Omental fat pad (tissue), 3 donors: ENCODE measurements at regions not wholly inside any gene's neighbourhood (a gene's known extent, or its start where the extent isn't known, plus 50 kb on each side); places are given as distances from the start of the nearest gene placed in this dataset.

ENCODE experiments used
- ATAC-seq: fragments of 150-250 bp; one replicate; pipeline ENCODE4 v1.9.1; 2016; ENCODE audit warnings: mild to moderate bottlenecking, moderate library complexity; ENCODE audit not compliant: low FRiP score
- DNase-seq: peaks from one replicate; pipeline ENCODE4 v3.0.0-alpha.2; 2019; ENCODE audit warnings: low spot score
- TF ChIP-seq, protein P1 (sequence below), 3 donors: fragments of 450-650 bp; IDR thresholded peaks; one replicate each; pipeline ENCODE4 v1.5.1; 2016 to 2017; ENCODE audit warnings: antibody characterized with exemption in 3 of 3, mild to moderate bottlenecking in 3 of 3, moderate library complexity in 2 of 3

DNA sequence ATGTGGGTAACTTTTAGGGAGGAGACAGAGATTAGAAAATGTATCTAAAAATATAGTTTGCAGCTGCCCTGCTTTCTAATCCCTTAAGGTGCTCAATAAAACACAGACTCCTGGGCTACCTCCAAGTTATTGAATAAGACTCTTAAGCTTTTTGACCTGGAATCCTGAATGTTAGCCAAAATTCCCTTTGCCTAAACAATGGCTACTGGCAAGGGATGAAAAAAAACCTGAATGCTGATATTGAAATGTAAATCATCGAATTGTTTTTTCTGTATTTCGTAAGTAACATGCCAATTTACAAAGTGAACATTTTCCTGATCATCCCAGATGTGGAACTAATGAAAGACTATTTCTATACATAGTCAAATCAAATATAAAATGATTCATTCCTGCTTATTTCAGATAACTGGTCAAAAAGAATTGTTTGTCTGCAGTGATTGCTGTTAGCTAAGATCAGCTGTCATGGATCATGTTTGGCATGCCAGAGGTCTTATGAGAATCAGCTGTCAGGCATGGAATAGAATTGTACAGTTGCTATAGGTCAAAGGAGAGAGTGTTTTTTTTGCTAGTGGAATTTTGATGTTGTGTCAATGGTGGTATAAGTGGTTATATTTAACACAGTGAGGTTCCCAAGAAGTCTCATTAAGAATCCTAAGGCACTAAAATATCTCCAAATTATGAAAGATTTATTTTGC is 363.6 kb upstream of the CWC22 start:
- no peak for ATAC-seq
- TF ChIP-seq, protein P1, sequence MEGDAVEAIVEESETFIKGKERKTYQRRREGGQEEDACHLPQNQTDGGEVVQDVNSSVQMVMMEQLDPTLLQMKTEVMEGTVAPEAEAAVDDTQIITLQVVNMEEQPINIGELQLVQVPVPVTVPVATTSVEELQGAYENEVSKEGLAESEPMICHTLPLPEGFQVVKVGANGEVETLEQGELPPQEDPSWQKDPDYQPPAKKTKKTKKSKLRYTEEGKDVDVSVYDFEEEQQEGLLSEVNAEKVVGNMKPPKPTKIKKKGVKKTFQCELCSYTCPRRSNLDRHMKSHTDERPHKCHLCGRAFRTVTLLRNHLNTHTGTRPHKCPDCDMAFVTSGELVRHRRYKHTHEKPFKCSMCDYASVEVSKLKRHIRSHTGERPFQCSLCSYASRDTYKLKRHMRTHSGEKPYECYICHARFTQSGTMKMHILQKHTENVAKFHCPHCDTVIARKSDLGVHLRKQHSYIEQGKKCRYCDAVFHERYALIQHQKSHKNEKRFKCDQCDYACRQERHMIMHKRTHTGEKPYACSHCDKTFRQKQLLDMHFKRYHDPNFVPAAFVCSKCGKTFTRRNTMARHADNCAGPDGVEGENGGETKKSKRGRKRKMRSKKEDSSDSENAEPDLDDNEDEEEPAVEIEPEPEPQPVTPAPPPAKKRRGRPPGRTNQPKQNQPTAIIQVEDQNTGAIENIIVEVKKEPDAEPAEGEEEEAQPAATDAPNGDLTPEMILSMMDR (IDR thresholded peaks at IDR 0.05) = no peak
- DNase-seq = no peak

DNA sequence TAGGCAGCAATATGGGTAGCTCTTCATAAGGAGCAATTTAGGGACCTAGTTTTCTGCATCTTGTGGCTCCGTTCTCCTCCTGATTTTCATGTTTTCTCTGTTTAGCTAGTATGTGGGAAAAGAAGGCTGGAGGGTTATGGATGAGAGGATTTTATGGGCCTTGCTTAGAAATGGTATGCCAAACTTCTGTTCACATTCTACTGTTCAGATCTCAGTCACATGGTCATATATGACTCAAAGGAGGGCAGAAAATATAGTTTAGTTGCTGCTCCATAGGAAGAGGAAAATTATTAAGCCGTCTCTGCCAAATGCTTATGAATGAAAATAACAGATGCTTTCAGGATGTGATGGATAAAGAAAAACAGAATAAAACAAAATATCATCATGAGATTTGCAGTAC is 361.8 kb upstream of the CWC22 start:
- ATAC-seq (no peak), DNase-seq (no peak)
- TF ChIP-seq, protein P1 (IDR thresholded peaks at IDR 0.05) = no peak

DNA sequence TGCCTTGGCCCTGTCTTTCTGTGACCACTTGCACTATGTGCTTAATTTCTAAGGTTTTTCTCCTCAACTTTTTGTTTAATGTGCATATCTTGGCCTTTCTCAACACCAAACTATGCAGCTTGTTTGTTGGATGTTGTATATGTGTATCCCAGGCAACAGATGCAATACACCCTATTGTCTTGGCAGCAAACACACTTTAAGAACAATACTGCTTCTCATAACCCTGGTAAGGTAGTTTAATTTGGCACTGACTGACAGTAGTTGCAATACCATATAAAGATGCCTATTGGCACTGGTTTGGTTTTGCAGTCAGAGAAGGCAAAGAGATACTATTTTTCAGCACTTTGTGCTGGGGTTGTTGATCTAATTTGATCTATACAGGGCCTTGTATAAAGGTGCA is 360.7 kb upstream of the CWC22 start:
- TF ChIP-seq, protein P1 (IDR thresholded peaks at IDR 0.05) = no peak
- ATAC-seq (no peak), DNase-seq (no peak)

DNA sequence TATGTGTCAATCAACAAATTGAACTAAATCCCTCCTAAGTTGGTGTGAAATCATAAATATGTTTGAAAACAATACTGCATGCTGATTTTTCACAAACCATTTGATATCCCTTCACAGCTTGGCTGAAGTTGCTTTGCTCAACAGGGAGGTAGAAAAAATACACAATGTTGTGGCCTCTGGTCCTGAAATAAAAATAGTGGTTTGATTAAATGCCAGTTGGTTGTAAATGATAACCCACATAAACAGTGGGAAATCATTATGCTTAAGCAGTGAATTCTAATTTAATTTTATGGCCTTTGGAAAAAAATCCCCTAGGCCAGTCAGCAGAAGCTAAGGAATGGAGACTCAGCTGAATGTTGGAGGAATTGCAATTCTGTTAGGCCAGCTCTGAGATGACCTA is 359.4 kb upstream of the CWC22 start:
- ATAC-seq (no peak), DNase-seq (no peak)
- TF ChIP-seq, protein P1 (IDR thresholded peaks at IDR 0.05) = no peak

DNA sequence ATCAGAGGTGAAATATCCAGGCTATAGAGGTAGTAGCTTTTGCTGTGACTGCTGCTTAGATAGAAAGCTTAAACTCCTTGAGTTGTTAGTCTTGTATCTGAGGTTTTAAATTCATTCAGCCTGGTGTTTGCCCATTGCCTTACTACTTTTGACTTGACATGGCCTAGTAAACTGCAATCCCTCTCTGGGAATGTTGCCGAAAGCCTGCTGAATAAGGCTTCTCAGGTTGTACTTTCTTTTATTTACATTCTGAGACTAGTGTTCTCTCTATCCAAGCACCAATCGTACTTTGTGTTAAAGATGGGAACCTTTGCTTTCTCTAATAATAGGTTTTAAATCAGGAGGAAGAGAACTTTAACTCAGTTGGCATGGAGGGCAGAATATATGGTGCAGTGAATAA is 357.6 kb upstream of the CWC22 start:
- ATAC-seq = no peak
- TF ChIP-seq, protein P1 (IDR thresholded peaks at IDR 0.05) = no peak
- no peak for DNase-seq

DNA sequence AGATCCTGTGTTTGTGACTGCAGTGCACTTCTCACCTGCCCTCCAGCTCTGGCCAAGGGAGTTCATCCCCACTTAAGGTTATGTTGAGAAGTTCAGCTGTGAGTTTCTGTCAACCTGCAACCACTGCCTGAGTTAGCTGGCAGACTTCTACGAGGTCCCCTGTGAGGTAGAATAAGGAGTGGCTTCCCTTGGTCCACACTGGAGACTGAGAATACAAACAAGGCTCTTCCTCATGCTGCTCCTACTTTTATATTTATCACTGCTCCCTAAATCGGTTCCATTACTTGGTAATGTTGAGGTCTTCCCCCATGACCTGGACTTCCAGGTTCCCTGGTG is 353.2 kb upstream of the CWC22 start:
- DNase-seq (no peak), ATAC-seq (no peak)
- TF ChIP-seq, protein P1 (IDR thresholded peaks at IDR 0.05) = no peak

DNA sequence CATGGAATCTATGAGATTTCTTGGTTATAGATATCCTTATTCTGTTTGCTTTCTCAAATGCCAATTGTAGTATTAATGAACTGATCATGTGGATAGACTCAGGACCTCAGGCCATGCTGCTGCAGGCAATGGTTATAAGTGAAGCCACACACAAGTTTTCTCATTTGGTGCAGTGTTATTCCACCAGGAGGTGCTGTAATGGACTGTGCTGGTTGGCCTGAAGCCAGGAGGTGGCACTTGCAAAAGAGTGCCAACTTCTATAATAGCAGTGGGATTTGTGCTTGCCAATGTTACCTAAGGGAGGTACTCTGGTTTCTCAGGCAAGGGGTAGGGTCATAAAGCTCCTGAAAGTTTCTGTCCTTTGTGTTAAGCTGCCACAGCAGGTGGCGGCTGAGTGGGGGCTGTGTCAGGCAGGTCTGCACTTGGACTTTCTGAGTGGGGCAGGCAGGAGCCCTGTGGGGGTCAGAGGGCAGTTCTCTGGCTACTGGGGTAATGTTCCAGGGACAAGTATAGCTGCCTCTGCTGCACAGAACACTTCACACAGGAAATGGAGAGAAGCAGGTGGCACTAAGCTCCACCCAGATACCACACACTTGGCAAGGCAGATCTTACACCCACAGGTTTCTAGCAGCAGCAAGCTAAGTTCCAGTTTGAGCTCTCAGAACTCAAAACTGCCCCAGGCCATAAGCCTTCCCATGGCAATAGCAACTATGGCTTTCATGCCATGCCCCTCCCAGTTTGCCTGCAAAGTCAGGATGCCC is 352.6 kb upstream of the CWC22 start:
- DNase-seq (no peak), ATAC-seq (no peak)
- TF ChIP-seq, protein P1 (IDR thresholded peaks at IDR 0.05) = no peak
